Thymus (tissue), 11 donors: ENCODE measurements at regions not wholly inside any gene's neighbourhood (a gene's known extent, or its start where the extent isn't known, plus 50 kb on each side); places are given as distances from the start of the nearest gene placed in this dataset.

Experiments used
- DNase-seq, 9 donors: peaks; one replicate each; pipeline ENCODE4 v3.0.0-alpha.2; 2013; ENCODE audit warnings: low spot score in 9 of 9, low read depth in 6 of 9, missing footprints in 1 of 9
- H3K27ac ChIP-seq, 2 donors: one replicate each; pipeline ENCODE4 v1.5.1; 2013; ENCODE audit warnings: control low read depth in 1 of 2, low read depth in 1 of 2, low read length in 1 of 2, mild to moderate bottlenecking in 1 of 2, moderate library complexity in 1 of 2
- H3K27me3 ChIP-seq, 2 donors: one replicate each; pipeline ENCODE4 v1.5.1; 2013; ENCODE audit warnings: low read length in 1 of 2; ENCODE audit not compliant: control insufficient read depth in 2 of 2, insufficient read depth in 1 of 2
- H3K36me3 ChIP-seq, 2 donors: one replicate each; pipeline ENCODE4 v1.5.1; 2013; ENCODE audit warnings: low read length in 1 of 2, mild to moderate bottlenecking in 1 of 2, moderate library complexity in 1 of 2; ENCODE audit not compliant: control insufficient read depth in 2 of 2, insufficient read depth in 2 of 2
- H3K4me1 ChIP-seq, 2 donors: one replicate each; pipeline ENCODE4 v1.5.1; 2013; ENCODE audit warnings: low read length in 2 of 2; ENCODE audit not compliant: control insufficient read depth in 2 of 2, insufficient read depth in 2 of 2
- H3K4me3 ChIP-seq, 2 donors: one replicate each; pipeline ENCODE4 v1.5.1; 2013; ENCODE audit warnings: low read length in 2 of 2, control low read depth in 1 of 2, mild to moderate bottlenecking in 1 of 2
- H3K9me3 ChIP-seq, 2 donors: one replicate each; pipeline ENCODE4 v1.5.1; 2013; ENCODE audit warnings: low read length in 1 of 2, mild to moderate bottlenecking in 1 of 2; ENCODE audit not compliant: control insufficient read depth in 2 of 2, insufficient read depth in 1 of 2
- WGBS: extraction: QIAGEN DNeasy Blood & Tissue Kit; methylation state at CpG from one replicate; pipeline ENCODE4 v1.1.7; 2013; 5-methylcytosine and 5-hydroxymethylcytosine counted together
- donor health status: healthy.

DNA sequence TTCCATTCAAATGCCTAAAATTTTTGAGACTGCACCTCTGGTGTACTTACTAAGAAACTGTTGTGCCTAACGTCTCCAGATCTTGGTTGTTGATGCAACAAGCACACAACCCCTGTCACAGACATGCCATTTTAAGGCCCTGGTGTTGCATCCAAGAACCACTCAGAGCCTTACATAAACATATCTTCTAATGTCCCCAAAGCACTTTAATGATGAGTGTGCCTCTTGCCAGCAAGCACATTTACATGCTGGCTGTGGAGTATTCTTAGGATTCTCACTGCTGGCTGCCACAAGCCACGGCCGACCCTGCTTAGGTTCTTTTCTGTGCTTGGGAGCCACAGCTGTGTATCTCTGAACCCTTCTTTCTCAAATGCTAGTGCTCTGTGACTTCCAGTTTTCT lies 201.4 kb downstream of the ADAMTS15 start:
- DNase-seq, result no peak
- Histone ChIP-seq H3K36me3 (no peaks in the 10 kb centered on the region), H3K4me3 (no peak overlapping the region), H3K4me1 (peaks cover 0 to 8% of the 10 kb centered on the region in 2 donors), H3K27me3 (no peaks in the 10 kb centered on the region), H3K9me3 (no peaks in the 10 kb centered on the region), H3K27ac (no peak overlapping the region)
- WGBS, result 95% methylated on average over 3 of the region's 3 CpGs

DNA sequence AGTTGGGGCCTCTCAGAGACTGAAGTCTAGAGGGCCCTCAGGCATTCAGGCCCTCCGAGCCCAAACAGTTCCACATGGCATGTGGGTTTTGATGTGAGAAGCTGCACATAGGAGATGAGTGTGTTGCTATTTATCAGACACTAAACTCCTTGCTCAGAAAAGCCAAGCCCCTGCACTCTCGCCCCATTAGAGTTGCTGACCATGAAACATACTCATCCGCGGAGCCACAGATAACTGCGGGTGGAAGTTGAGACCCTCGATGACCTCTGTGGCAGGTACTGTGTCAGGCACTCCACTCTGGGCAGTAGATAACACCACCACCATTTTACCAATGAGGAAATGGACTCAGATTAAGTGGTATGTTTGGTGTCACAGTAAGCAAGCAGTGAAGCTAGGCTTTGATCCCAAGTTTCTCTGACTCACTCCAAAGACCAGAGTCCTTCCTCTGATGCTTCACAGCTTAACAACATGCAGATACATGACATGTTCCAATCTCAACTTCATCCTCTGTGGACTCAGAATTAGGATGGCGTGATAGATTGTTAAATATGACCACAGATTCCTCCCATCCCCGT lies 202.1 kb downstream of the ADAMTS15 start:
- H3K9me3 ChIP-seq, result no peaks in the 10 kb centered on the region
- no peaks in the 10 kb centered on the region for H3K27me3 ChIP-seq
- H3K36me3 ChIP-seq, result no peaks in the 10 kb centered on the region
- H3K27ac ChIP-seq, result no peak overlapping the region
- H3K4me3 ChIP-seq, result no peak overlapping the region
- H3K4me1 ChIP-seq, result peaks cover 0 to 8% of the 10 kb centered on the region in 2 donors
- WGBS, result 96% methylated on average over 8 of the region's 8 CpGs
- no peak for DNase-seq

- no peak for DNase-seq
- peaks cover 0 to 8% of the 10 kb centered on the region in 2 donors for H3K4me1 ChIP-seq
Observed at GRCh38 chr11:130651066-130651855, 202.8 kb downstream of the ADAMTS15 start.

DNA sequence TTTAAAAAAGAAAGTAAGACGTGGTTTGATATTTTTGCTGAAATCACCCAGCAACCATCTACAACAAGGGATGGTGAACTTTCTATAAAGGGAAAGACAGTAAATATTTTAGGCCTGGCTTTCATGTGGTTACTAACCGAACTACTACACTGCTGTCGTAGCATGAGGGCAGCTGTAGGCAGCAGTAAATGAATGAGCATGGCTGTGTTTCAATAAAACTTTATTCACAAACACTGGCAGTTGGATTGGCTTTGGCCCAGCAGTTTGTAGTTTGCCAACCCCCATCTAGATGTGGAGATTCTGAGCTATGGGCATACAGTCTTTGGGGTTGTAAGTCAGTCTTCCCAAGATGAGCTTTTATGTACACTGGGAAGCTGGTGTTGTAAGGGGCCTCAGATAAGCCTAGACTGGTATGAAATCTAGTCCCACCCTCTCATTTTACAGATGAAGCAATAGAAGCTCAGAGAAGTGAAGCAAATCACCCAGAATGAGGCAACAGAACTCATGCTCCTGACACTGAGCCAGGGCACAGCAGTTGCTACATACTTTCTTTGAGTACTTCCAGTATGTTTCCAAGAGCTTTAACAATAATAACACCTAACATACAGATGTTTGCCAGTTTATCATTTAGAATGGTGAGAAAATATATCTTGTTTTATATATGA lies 204.4 kb downstream of the ADAMTS15 start:
- Histone ChIP-seq H3K9me3 (no peaks in the 10 kb centered on the region), H3K4me1 (peaks cover 0 to 8% of the 10 kb centered on the region in 2 donors), H3K4me3 (no peak overlapping the region), H3K27ac (peak overlapping the region; percentile 3 to 39), H3K36me3 (no peaks in the 10 kb centered on the region), H3K27me3 (no peaks in the 10 kb centered on the region)
- no peak for DNase-seq
- 34% methylated on average over 3 of the region's 3 CpGs for WGBS

More at GRCh38 chr11:130651066-130651855, 202.8 kb downstream of the ADAMTS15 start:
- Histone ChIP-seq H3K4me3 (no peak overlapping the region), H3K27ac (no peak overlapping the region), H3K27me3 (no peaks in the 10 kb centered on the region), H3K9me3 (no peaks in the 10 kb centered on the region), H3K36me3 (no peaks in the 10 kb centered on the region)
- 93% methylated on average over 9 of the region's 9 CpGs for WGBS

- no peaks in the 10 kb centered on the region for H3K36me3 ChIP-seq
- H3K9me3 ChIP-seq, result no peaks in the 10 kb centered on the region
- no peak for DNase-seq
- no peak overlapping the region for H3K4me3 ChIP-seq
- 91% methylated on average over 5 of the region's 5 CpGs for WGBS
- peak overlapping the region in 1 of 2 donors; percentile 2 for H3K27ac ChIP-seq
- H3K27me3 ChIP-seq, result no peaks in the 10 kb centered on the region
- peaks cover 0 to 8% of the 10 kb centered on the region in 2 donors for H3K4me1 ChIP-seq
Observed at GRCh38 chr11:130653838-130654636, 205.6 kb downstream of the ADAMTS15 start.

GRCh38 chr11:130655300-130655699 lies 206.9 kb downstream of the ADAMTS15 start:
- WGBS, result 97% methylated on average over 2 of the region's 2 CpGs
- Histone ChIP-seq H3K9me3 (no peaks in the 10 kb centered on the region), H3K27me3 (no peaks in the 10 kb centered on the region), H3K27ac (no peak overlapping the region), H3K4me3 (no peak overlapping the region), H3K4me1 (peaks cover 0 to 8% of the 10 kb centered on the region in 2 donors), H3K36me3 (no peaks in the 10 kb centered on the region)
- DNase-seq, result no peak

DNA sequence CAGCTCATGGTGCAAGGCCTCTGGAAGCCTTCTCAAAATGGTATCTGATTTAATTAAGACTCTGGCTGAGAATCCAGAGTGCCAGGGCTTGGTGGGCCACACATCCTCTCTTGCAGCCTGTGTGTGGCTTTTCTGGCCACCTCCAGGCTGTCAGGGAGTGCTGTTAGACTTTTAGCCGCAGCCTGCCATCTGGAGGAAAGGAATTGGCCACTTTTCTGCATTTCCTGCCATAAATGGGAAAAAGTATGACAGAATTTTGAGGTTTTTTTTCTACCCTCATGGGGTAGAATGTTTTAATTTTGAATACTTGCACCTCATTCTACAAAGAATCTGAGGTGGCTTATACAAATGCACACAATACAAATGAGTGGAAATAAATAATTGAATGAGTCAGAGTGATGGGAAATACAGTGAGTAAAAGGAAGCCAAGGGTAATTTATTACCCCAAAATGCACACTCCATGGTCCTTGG lies 218.4 kb downstream of the ADAMTS15 start:
- H3K4me1 ChIP-seq, result no peaks in the 10 kb centered on the region
- DNase-seq, result no peak
- H3K9me3 ChIP-seq, result no peaks in the 10 kb centered on the region
- H3K27me3 ChIP-seq, result no peaks in the 10 kb centered on the region
- H3K36me3 ChIP-seq, result no peaks in the 10 kb centered on the region
- no peak overlapping the region for H3K27ac ChIP-seq
- WGBS, result 12% methylated on average over 1 of the region's 1 CpG
- H3K4me3 ChIP-seq, result no peak overlapping the region

DNA sequence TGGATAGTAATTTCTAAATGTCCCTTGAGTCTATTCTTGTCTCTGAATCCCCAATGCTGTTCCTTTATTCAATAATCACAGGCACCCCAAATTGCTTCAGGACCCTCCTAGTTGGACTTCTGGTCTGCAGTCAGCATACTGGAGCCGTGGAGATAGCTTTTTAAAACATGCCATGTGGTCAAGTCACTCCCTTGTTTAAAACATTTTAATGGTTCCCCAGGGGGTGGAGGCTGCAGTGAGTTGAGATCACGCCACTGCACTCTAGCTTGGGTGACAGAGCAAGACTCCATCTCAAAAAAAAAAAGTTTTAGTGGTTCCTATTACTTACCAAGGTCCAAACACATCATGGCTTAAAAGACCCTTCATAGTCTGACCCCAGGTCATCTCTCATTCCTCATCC lies 220.3 kb downstream of the ADAMTS15 start:
- Histone ChIP-seq H3K9me3 (no peaks in the 10 kb centered on the region), H3K27ac (no peak overlapping the region), H3K27me3 (no peaks in the 10 kb centered on the region), H3K4me1 (peaks cover 0 to 2% of the 10 kb centered on the region in 2 donors), H3K36me3 (no peaks in the 10 kb centered on the region), H3K4me3 (no peak overlapping the region)
- WGBS, result 85% methylated on average over 2 of the region's 2 CpGs
- DNase-seq, result no peak
